ENCODE measurements at regions not wholly inside any gene's neighbourhood (a gene's known extent, or its start where the extent isn't known, plus 50 kb on each side); places are given as distances from the start of the nearest gene placed in this dataset.

- FAIRE-seq (no peak), DNase-seq (ENCODE audit: low read depth) (peak; percentile 61)
These were observed 84.0 kb upstream of the TDRD3 start for GRCh38 chr13:60312851-60313505.

DNA sequence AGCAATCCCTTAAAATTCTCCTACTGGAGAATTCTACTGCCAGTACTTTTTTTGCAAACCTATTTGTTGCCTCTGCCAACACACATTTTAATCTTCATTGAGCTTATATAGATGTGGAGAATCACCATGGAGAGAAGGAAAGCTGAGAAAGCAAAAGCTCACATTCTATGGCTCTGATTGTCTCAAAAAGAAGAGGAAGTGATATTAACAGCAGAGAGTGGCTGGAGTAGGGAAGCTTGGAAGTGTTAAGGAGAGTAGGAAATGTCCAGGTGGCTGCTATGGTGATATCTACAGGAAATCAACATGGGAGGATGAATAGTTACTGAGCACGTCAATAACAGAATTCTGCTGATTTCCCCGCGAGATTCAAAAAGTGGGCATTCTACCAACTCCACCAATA lies 78.8 kb upstream of the TDRD3 start:
- no peaks in the 10 kb centered on the region for H4K20me1 ChIP-seq (ENCODE audit: insufficient read depth, low read length)
- H3K27me3 ChIP-seq (ENCODE audit: insufficient read depth, low read length): peaks cover 2% of the 10 kb centered on the region
- TF ChIP-seq EZH2 (IDR thresholded peaks at IDR 0.05; ENCODE audit: insufficient read depth, low read length) (no peak), CTCF (IDR thresholded peaks at IDR 0.05; ENCODE audit: insufficient read depth, low read depth, low read length) (no peak)
- Mint-ChIP-seq H3K27ac (ENCODE audit: unreplicated experiment) (no peak overlapping the region), H3K4me3 (ENCODE audit: unreplicated experiment) (no peak overlapping the region), H3K27me3 (ENCODE audit: low read depth, unreplicated experiment) (peaks cover 3% of the 10 kb centered on the region), H3K36me3 (ENCODE audit: low read depth, unreplicated experiment) (no peaks in the 10 kb centered on the region), H3K9me3 (ENCODE audit: unreplicated experiment) (no peaks in the 10 kb centered on the region), H3K4me1 (ENCODE audit: low read depth, unreplicated experiment) (no peaks in the 10 kb centered on the region)
- H3K4me1 ChIP-seq (ENCODE audit: insufficient read depth, low read length): no peaks in the 10 kb centered on the region
- no peak overlapping the region for H2AFZ ChIP-seq (ENCODE audit: low read depth, low read length)
- H3K27ac ChIP-seq (ENCODE audit: low read depth, low read length): no peak overlapping the region
- H3K9me3 ChIP-seq (ENCODE audit: insufficient read depth, low read depth, low read length): no peaks in the 10 kb centered on the region
- H3K36me3 ChIP-seq (ENCODE audit: insufficient read depth, low read length): no peaks in the 10 kb centered on the region
- H3K79me2 ChIP-seq (ENCODE audit: insufficient read depth, low read length): no peaks in the 10 kb centered on the region
- H3K9ac ChIP-seq (ENCODE audit: low read length): no peak overlapping the region
- H3K4me3 ChIP-seq (ENCODE audit: insufficient read depth, low read depth, low read length): no peak overlapping the region
- no peak for FAIRE-seq
- H3K4me2 ChIP-seq (ENCODE audit: low read length): no peak overlapping the region
- no peak for DNase-seq (ENCODE audit: low read depth)

More at GRCh38 chr13:60312851-60313505, 84.0 kb upstream of the TDRD3 start:
- no peak overlapping the region for H3K4me3 ChIP-seq (ENCODE audit: insufficient read depth, low read depth, low read length)
- no peak overlapping the region for H3K27ac ChIP-seq (ENCODE audit: low read depth, low read length)
- no peak overlapping the region for H3K9ac ChIP-seq (ENCODE audit: low read length)
- TF ChIP-seq EZH2 (IDR thresholded peaks at IDR 0.05; ENCODE audit: insufficient read depth, low read length) (no peak), CTCF (IDR thresholded peaks at IDR 0.05; ENCODE audit: insufficient read depth, low read depth, low read length) (no peak)
- no peaks in the 10 kb centered on the region for H3K36me3 ChIP-seq (ENCODE audit: insufficient read depth, low read length)
- H2AFZ ChIP-seq (ENCODE audit: low read depth, low read length): no peak overlapping the region
- no peaks in the 10 kb centered on the region for H3K36me3 Mint-ChIP-seq (ENCODE audit: low read depth, unreplicated experiment)
- H3K4me3 Mint-ChIP-seq (ENCODE audit: unreplicated experiment): no peak overlapping the region
- peaks cover under 1% of the 10 kb centered on the region for H3K27me3 ChIP-seq (ENCODE audit: insufficient read depth, low read length)
- no peaks in the 10 kb centered on the region for H3K4me1 ChIP-seq (ENCODE audit: insufficient read depth, low read length)
- no peaks in the 10 kb centered on the region for H3K79me2 ChIP-seq (ENCODE audit: insufficient read depth, low read length)
- H3K4me1 Mint-ChIP-seq (ENCODE audit: low read depth, unreplicated experiment): peaks cover 6% of the 10 kb centered on the region
- no peaks in the 10 kb centered on the region for H3K9me3 Mint-ChIP-seq (ENCODE audit: unreplicated experiment)
- no peaks in the 10 kb centered on the region for H4K20me1 ChIP-seq (ENCODE audit: insufficient read depth, low read length)
- no peak overlapping the region for H3K27ac Mint-ChIP-seq (ENCODE audit: unreplicated experiment)
- H3K9me3 ChIP-seq (ENCODE audit: insufficient read depth, low read depth, low read length): no peaks in the 10 kb centered on the region
- no peak overlapping the region for H3K4me2 ChIP-seq (ENCODE audit: low read length)
- H3K27me3 Mint-ChIP-seq (ENCODE audit: low read depth, unreplicated experiment): peaks cover 3% of the 10 kb centered on the region

GRCh38 chr13:60324131-60324530 lies 72.9 kb upstream of the TDRD3 start:
- Histone ChIP-seq H3K9me3 (ENCODE audit: insufficient read depth, low read depth, low read length) (no peaks in the 10 kb centered on the region), H3K9ac (ENCODE audit: low read length) (no peak overlapping the region), H3K36me3 (ENCODE audit: insufficient read depth, low read length) (no peaks in the 10 kb centered on the region), H3K4me2 (ENCODE audit: low read length) (no peak overlapping the region), H3K27me3 (ENCODE audit: insufficient read depth, low read length) (no peaks in the 10 kb centered on the region), H4K20me1 (ENCODE audit: insufficient read depth, low read length) (no peaks in the 10 kb centered on the region), H3K27ac (ENCODE audit: low read depth, low read length) (no peak overlapping the region), H3K79me2 (ENCODE audit: insufficient read depth, low read length) (no peaks in the 10 kb centered on the region), H3K4me3 (ENCODE audit: insufficient read depth, low read depth, low read length) (no peak overlapping the region), H2AFZ (ENCODE audit: low read depth, low read length) (no peak overlapping the region), H3K4me1 (ENCODE audit: insufficient read depth, low read length) (no peaks in the 10 kb centered on the region)
- no peak overlapping the region for H3K27ac Mint-ChIP-seq (ENCODE audit: unreplicated experiment)
- H3K4me3 Mint-ChIP-seq (ENCODE audit: unreplicated experiment): no peak overlapping the region
- DNase-seq (ENCODE audit: low read depth): no peak
- no peaks in the 10 kb centered on the region for H3K9me3 Mint-ChIP-seq (ENCODE audit: unreplicated experiment)
- no peaks in the 10 kb centered on the region for H3K36me3 Mint-ChIP-seq (ENCODE audit: low read depth, unreplicated experiment)
- TF ChIP-seq CTCF (IDR thresholded peaks at IDR 0.05; ENCODE audit: insufficient read depth, low read depth, low read length) (no peak), EZH2 (IDR thresholded peaks at IDR 0.05; ENCODE audit: insufficient read depth, low read length) (no peak)
- FAIRE-seq: no peak
- H3K4me1 Mint-ChIP-seq (ENCODE audit: low read depth, unreplicated experiment): no peaks in the 10 kb centered on the region
- H3K27me3 Mint-ChIP-seq (ENCODE audit: low read depth, unreplicated experiment): no peaks in the 10 kb centered on the region

All from astrocyte (in vitro differentiated cells and primary cell).